A673 (cell line): ENCODE measurements at regions not wholly inside any gene's neighbourhood (a gene's known extent, or its start where the extent isn't known, plus 50 kb on each side); places are given as distances from the start of the nearest gene placed in this dataset.

ENCODE experiments used
- EZH2 ChIP-seq: fragments of 200-600 bp; sonication (generic); IDR thresholded peaks from 2 replicates; pipeline ENCODE4 v1.6.1; 2017; ENCODE audit warnings: borderline replicate concordance, low read depth, mild to moderate bottlenecking, mixed read lengths, antibody characterized with exemption, low read length; ENCODE audit not compliant: poor library complexity, severe bottlenecking
- TF ChIP-seq, protein P1 (sequence below): fragments of 300-800, 200-600 bp; sonication (generic); conservative IDR thresholded peaks from 2 replicates; pipeline ENCODE4 v1.5.1; 2017; ENCODE audit warnings: low read depth, mild to moderate bottlenecking, antibody characterized with exemption, low read length, moderate library complexity, mixed read lengths

- TF ChIP-seq, protein P1, sequence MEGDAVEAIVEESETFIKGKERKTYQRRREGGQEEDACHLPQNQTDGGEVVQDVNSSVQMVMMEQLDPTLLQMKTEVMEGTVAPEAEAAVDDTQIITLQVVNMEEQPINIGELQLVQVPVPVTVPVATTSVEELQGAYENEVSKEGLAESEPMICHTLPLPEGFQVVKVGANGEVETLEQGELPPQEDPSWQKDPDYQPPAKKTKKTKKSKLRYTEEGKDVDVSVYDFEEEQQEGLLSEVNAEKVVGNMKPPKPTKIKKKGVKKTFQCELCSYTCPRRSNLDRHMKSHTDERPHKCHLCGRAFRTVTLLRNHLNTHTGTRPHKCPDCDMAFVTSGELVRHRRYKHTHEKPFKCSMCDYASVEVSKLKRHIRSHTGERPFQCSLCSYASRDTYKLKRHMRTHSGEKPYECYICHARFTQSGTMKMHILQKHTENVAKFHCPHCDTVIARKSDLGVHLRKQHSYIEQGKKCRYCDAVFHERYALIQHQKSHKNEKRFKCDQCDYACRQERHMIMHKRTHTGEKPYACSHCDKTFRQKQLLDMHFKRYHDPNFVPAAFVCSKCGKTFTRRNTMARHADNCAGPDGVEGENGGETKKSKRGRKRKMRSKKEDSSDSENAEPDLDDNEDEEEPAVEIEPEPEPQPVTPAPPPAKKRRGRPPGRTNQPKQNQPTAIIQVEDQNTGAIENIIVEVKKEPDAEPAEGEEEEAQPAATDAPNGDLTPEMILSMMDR: no peak
- no peak for TF ChIP-seq EZH2
Observed at GRCh38 chr3:146770301-146770700, 165.2 kb upstream of the PLSCR5 start.
